ENCODE measurements at regions not wholly inside any gene's neighbourhood (a gene's known extent, or its start where the extent isn't known, plus 50 kb on each side); places are given as distances from the start of the nearest gene placed in this dataset.

GRCh38 chr1:29592261-29592615, 355.9 kb downstream of the PTPRU start:
- TF ChIP-seq CTCF (optimal IDR thresholded peaks at IDR 0.05 in 1 of 3, IDR thresholded peaks at IDR 0.05 in 1 of 3, conservative IDR thresholded peaks at IDR 0.05 in 1 of 3; ENCODE audit: extremely low read depth in 1 of 3, insufficient read depth in 2 of 3, low read length in 3 of 3): no peak
- no peak for TF ChIP-seq EZH2 (IDR thresholded peaks at IDR 0.05; ENCODE audit: low read length)

Data from keratinocyte (primary cell).